OCI-M1 (cell line): ENCODE measurements at regions not wholly inside any gene's neighbourhood (a gene's known extent, or its start where the extent isn't known, plus 50 kb on each side); places are given as distances from the start of the nearest gene placed in this dataset.
A peak's percentile ranks its signal among the peaks of the same experiment; 100 is the strongest.
"Not testable (repeated sequence)": the region's sequence is repeated elsewhere in the genome, so short reads cannot be mapped to it uniquely, and the experiment has no call there.

Experiments
- DNase-seq: peaks from one replicate; lab custom pipeline; 2025; lab: John Stamatoyannopoulos, UW

- DNase-seq: no peak
Measured at GRCh38 chr2:150107170-150107569, 380.3 kb downstream of the RND3 start.

GRCh38 chr2:150101947-150102346, 385.5 kb downstream of the RND3 start:
- DNase-seq: peak; percentile 15

- no peak for DNase-seq
Measured at GRCh38 chr2:150100834-150101233, 386.6 kb downstream of the RND3 start.

GRCh38 chr2:150100336-150100735, 387.1 kb downstream of the RND3 start:
- no peak for DNase-seq

GRCh38 chr2:150099805-150100204, 387.7 kb downstream of the RND3 start:
- DNase-seq: no peak

GRCh38 chr2:150097901-150098531, 389.5 kb downstream of the RND3 start:
- DNase-seq: peak; percentile 46

- DNase-seq: no peak
Measured at GRCh38 chr2:150097402-150097801, 390.1 kb downstream of the RND3 start.

GRCh38 chr2:150095361-150096095, 391.9 kb downstream of the RND3 start:
- no peak for DNase-seq

GRCh38 chr2:150091846-150092245, 395.6 kb downstream of the RND3 start:
- no peak for DNase-seq

GRCh38 chr2:150090031-150090430, 397.4 kb downstream of the RND3 start:
- DNase-seq: no peak

GRCh38 chr2:150088538-150088937, 398.9 kb downstream of the RND3 start:
- no peak for DNase-seq

GRCh38 chr2:150085478-150085877, 402.0 kb downstream of the RND3 start:
- DNase-seq: no peak

GRCh38 chr2:150081775-150082481, 405.5 kb downstream of the RND3 start:
- DNase-seq: no peak

GRCh38 chr2:150076281-150076680, 411.2 kb downstream of the RND3 start:
- no peak for DNase-seq

GRCh38 chr2:150075831-150076230, 411.6 kb downstream of the RND3 start:
- DNase-seq: no peak

- no peak for DNase-seq
Measured at GRCh38 chr2:150066490-150066889, 421.0 kb downstream of the RND3 start.

- DNase-seq: no peak
Measured at GRCh38 chr2:150063931-150064548, 423.4 kb downstream of the RND3 start.

- no peak for DNase-seq
Measured at GRCh38 chr2:150063432-150063889, 424.0 kb downstream of the RND3 start.

- peak; percentile 38 for DNase-seq
Measured at GRCh38 chr2:150062416-150062815, 425.1 kb downstream of the RND3 start.

- DNase-seq: no peak
Measured at GRCh38 chr2:150060341-150060740, 427.1 kb downstream of the RND3 start.

GRCh38 chr2:150059676-150060075, 427.8 kb downstream of the RND3 start:
- not testable (repeated sequence) for DNase-seq

GRCh38 chr2:150052457-150052856, 435.0 kb downstream of the RND3 start:
- DNase-seq: no peak

- no peak for DNase-seq
Measured at GRCh38 chr2:150051004-150051403, 436.5 kb downstream of the RND3 start.
